ENCODE measurements at regions not wholly inside any gene's neighbourhood (a gene's known extent, or its start where the extent isn't known, plus 50 kb on each side); places are given as distances from the start of the nearest gene placed in this dataset.
A peak's percentile ranks its signal among the peaks of the same experiment; 100 is the strongest.

DNA sequence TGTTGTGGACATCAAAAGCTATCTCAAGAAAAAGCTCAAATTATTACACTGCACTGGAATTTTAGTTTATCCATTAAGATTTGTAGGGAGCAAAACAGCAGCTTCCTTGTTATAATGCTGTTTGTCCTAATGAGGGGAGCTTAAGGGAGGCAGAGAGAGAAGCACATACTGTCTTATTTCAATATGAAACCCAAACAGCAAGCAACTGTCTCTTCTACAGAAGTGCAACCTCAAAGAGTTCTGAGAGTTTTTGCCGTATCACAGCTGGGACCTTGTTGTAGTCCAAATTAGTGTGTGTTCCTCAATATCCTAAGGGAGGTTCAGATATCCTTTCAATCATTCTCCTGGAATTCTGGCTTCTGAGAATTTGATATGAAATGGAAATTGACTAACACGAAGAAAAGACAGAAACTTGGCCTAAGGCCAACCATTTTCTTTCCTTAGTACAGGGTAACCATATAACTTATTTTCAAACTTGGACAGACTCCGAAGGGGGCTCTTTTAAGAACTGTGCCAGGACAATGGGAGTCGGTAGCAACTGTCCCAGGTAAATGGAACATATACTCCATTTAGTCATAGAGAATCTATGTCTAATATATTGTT, 149.3 kb upstream of the CCN2 start:
- no peaks in the 10 kb centered on the region for H3K27me3 ChIP-seq (ENCODE audit: control insufficient read depth, insufficient read depth, low read length)
- H3K4me3 ChIP-seq (ENCODE audit: low read length): no peak overlapping the region
- no peaks in the 10 kb centered on the region for H3K9me3 ChIP-seq (ENCODE audit: control insufficient read depth, low read depth, low read length)
- no peaks in the 10 kb centered on the region for H3K4me1 ChIP-seq (ENCODE audit: control insufficient read depth, insufficient read depth, low read length)
- 100% methylated on average over 1 of the region's 4 CpGs for WGBS (ENCODE audit: insufficient coverage, low lambda C conversion rate)
- no peak overlapping the region for H3K27ac ChIP-seq (ENCODE audit: low read length)
- H3K36me3 ChIP-seq (ENCODE audit: control insufficient read depth, insufficient read depth, low read length): no peaks in the 10 kb centered on the region
- no peak for DNase-seq

DNA sequence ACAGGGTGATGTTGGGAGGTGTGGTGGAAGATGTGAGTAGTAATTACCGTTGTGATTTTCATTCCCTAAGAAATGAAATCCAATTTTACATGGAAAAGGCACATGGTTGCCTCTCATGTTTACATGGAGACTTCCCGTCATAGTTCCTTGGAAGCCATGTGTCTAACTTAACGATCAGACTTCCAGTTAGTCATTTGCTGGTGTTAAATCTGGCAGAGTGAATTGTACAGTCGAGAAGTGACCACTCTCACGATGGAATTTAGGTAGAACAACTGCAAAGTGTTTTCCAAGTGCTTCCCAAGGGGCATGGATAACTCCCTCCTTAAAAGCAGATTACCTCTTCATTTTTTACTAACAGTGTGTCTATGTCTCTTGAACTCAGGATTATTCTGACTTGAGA, 145.8 kb upstream of the CCN2 start:
- H3K4me1 ChIP-seq (ENCODE audit: control insufficient read depth, insufficient read depth, low read length): no peaks in the 10 kb centered on the region
- WGBS (ENCODE audit: insufficient coverage, low lambda C conversion rate): no CpG with 5 or more reads among the region's 5 CpGs
- DNase-seq: no peak
- no peaks in the 10 kb centered on the region for H3K36me3 ChIP-seq (ENCODE audit: control insufficient read depth, insufficient read depth, low read length)
- no peaks in the 10 kb centered on the region for H3K27me3 ChIP-seq (ENCODE audit: control insufficient read depth, insufficient read depth, low read length)
- no peak overlapping the region for H3K27ac ChIP-seq (ENCODE audit: low read length)
- H3K9me3 ChIP-seq (ENCODE audit: control insufficient read depth, low read depth, low read length): no peaks in the 10 kb centered on the region
- H3K4me3 ChIP-seq (ENCODE audit: low read length): no peak overlapping the region

DNA sequence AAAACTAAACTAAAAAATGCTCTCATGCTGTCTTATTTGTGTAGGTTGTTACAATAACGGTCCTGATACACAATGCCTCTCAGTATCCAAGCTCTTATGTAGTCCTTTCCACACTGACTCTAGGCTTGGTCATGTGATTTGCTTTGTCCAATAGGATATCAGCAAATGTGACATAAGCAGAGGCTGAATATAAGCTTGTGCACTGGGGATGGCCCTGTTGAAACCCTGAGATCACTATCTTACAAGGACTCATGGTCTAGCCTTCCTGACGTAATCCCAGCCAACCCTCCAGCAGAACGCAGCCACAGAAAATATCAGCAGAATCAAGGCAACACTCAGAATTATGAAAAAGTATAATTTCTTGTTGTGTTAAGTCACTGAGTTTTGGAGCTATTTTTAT, 145.1 kb upstream of the CCN2 start:
- Histone ChIP-seq H3K27ac (ENCODE audit: low read length) (no peak overlapping the region), H3K4me3 (ENCODE audit: low read length) (no peak overlapping the region), H3K4me1 (ENCODE audit: control insufficient read depth, insufficient read depth, low read length) (no peaks in the 10 kb centered on the region), H3K9me3 (ENCODE audit: control insufficient read depth, low read depth, low read length) (no peaks in the 10 kb centered on the region), H3K36me3 (ENCODE audit: control insufficient read depth, insufficient read depth, low read length) (no peaks in the 10 kb centered on the region), H3K27me3 (ENCODE audit: control insufficient read depth, insufficient read depth, low read length) (no peaks in the 10 kb centered on the region)
- whole genome bisulfite sequencing (ENCODE audit: insufficient coverage, low lambda C conversion rate): no CpG with 5 or more reads among the region's 3 CpGs
- no peak for DNase-seq

DNA sequence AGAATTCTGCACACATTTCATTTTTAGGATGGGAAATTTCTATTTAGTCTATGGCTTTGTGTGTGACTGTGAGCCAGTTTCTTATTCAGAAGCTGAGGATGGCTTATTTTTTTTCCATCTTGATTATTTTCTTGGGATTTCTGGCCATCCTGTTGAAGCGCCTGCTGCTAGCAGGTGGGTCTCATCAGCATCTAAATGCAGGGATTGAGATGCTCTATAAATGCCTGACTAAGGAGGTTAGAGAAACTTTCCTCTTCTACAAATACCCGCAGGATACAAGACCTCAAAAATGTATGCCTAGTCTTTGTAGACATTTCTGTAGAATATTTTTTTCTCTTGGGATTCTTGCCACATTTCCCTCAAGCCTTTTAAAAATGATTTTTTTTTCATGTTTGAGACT, 138.0 kb upstream of the CCN2 start:
- no peak for DNase-seq
- no peak overlapping the region for H3K27ac ChIP-seq (ENCODE audit: low read length)
- H3K27me3 ChIP-seq (ENCODE audit: control insufficient read depth, insufficient read depth, low read length): no peaks in the 10 kb centered on the region
- no peaks in the 10 kb centered on the region for H3K4me1 ChIP-seq (ENCODE audit: control insufficient read depth, insufficient read depth, low read length)
- no peaks in the 10 kb centered on the region for H3K9me3 ChIP-seq (ENCODE audit: control insufficient read depth, low read depth, low read length)
- 100% methylated on average over 1 of the region's 2 CpGs for WGBS (ENCODE audit: insufficient coverage, low lambda C conversion rate)
- H3K36me3 ChIP-seq (ENCODE audit: control insufficient read depth, insufficient read depth, low read length): no peaks in the 10 kb centered on the region
- no peak overlapping the region for H3K4me3 ChIP-seq (ENCODE audit: low read length)

DNA sequence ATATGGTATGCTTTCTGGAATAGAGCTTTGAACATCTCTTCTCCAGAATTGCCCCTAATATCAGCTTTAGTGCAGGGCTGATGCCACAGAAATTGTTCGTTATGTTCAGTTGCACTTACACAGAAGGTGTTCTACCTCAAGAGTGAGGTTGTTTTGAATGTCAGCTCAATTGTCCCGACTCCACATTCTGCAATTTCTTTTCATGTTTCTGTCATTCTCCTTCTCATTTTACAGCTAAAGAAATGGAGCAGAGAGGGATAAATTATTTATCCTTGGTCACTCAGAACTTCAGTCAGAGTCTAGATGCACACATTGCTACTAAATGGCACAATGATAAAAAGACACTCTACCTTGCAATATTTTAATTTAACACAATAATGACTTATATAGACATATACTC, 137.0 kb upstream of the CCN2 start:
- no peak overlapping the region for H3K27ac ChIP-seq (ENCODE audit: low read length)
- H3K36me3 ChIP-seq (ENCODE audit: control insufficient read depth, insufficient read depth, low read length): no peaks in the 10 kb centered on the region
- no peak overlapping the region for H3K4me3 ChIP-seq (ENCODE audit: low read length)
- WGBS (ENCODE audit: insufficient coverage, low lambda C conversion rate): no CpG with 5 or more reads among the region's 2 CpGs
- no peak for DNase-seq
- H3K4me1 ChIP-seq (ENCODE audit: control insufficient read depth, insufficient read depth, low read length): no peaks in the 10 kb centered on the region
- H3K27me3 ChIP-seq (ENCODE audit: control insufficient read depth, insufficient read depth, low read length): no peaks in the 10 kb centered on the region
- no peaks in the 10 kb centered on the region for H3K9me3 ChIP-seq (ENCODE audit: control insufficient read depth, low read depth, low read length)

DNA sequence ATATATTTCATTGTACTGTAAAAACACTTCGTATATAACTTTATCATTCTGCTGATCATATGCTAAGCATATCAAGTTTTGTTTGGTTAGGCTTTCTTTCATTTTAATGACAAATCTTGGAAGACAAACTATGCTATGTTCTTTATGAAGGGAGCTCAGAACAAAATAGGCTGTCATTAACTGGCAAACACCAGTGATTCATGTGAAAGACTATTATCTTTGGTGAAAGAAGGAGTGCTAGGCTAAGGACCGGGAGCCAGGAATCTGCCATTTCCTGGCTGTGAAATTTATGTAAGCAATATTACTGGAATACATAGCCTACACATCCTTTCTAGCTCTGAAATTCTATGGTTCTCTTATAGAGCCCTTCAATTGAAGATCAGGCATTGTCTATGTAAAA, 136.2 kb upstream of the CCN2 start:
- no peaks in the 10 kb centered on the region for H3K9me3 ChIP-seq (ENCODE audit: control insufficient read depth, low read depth, low read length)
- DNase-seq: no peak
- 70% methylated on average over 2 of the region's 2 CpGs for WGBS (ENCODE audit: insufficient coverage, low lambda C conversion rate)
- H3K27me3 ChIP-seq (ENCODE audit: control insufficient read depth, insufficient read depth, low read length): no peaks in the 10 kb centered on the region
- H3K4me3 ChIP-seq (ENCODE audit: low read length): no peak overlapping the region
- no peak overlapping the region for H3K27ac ChIP-seq (ENCODE audit: low read length)
- H3K36me3 ChIP-seq (ENCODE audit: control insufficient read depth, insufficient read depth, low read length): no peaks in the 10 kb centered on the region
- no peaks in the 10 kb centered on the region for H3K4me1 ChIP-seq (ENCODE audit: control insufficient read depth, insufficient read depth, low read length)

DNA sequence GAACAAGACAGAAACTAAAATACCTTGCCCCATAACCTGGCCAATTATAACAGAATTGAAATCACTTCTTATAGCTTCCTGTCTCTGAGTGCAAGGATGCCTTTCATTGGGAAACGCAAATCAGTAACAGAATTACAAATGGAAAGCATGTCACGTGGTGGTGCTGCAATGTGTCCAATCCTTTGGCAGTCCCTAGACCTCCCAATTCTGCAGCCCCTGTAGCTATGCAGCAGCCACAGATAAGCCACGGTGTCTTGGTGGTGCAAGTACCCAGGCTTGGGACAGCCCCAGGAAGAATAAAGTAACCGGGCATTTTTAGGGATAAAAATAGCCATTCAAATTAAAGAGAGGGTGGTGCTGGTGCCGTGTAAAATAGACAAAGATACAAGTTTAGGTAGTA, 134.6 kb upstream of the CCN2 start:
- Histone ChIP-seq H3K36me3 (ENCODE audit: control insufficient read depth, insufficient read depth, low read length) (no peaks in the 10 kb centered on the region), H3K4me1 (ENCODE audit: control insufficient read depth, insufficient read depth, low read length) (no peaks in the 10 kb centered on the region), H3K27ac (ENCODE audit: low read length) (peak overlapping the region; percentile 63), H3K9me3 (ENCODE audit: control insufficient read depth, low read depth, low read length) (no peaks in the 10 kb centered on the region), H3K27me3 (ENCODE audit: control insufficient read depth, insufficient read depth, low read length) (no peaks in the 10 kb centered on the region), H3K4me3 (ENCODE audit: low read length) (no peak overlapping the region)
- DNase-seq: no peak
- WGBS (ENCODE audit: insufficient coverage, low lambda C conversion rate): 93% methylated on average over 3 of the region's 5 CpGs

DNA sequence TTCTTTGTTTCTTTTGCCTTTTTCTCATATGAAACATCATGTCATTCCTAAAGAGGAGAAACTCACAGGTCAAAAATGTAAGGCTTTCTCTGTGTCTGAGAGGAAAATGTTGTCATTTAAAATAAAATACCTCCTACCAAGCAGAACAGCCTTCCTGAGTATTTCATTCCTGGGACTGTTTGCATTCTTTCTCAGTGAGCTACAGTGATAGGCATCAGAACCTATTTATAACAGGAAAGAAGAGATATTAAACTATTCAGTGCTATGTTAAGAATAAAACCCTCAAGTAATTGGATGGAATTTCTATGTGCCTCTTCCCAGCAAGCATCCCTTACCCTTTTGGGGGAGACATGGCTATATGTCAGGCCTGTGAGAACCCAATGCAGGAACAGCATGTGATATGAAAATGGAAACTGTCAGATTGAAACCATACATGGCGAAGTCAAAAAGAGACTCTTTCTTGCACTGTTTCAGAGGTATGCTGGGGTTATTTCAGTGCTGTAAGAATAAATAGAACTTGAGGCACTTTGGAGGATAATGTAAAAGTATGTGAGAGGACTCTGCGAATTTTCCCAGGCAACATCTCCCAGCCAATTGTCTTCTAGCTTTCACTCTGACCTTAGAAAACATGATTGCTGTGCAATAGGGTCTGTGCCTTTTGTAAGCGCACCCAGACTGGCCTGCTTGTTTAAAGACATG, 133.8 kb upstream of the CCN2 start:
- H3K27me3 ChIP-seq (ENCODE audit: control insufficient read depth, insufficient read depth, low read length): no peaks in the 10 kb centered on the region
- WGBS (ENCODE audit: insufficient coverage, low lambda C conversion rate): 60% methylated on average over 1 of the region's 3 CpGs
- H3K9me3 ChIP-seq (ENCODE audit: control insufficient read depth, low read depth, low read length): no peaks in the 10 kb centered on the region
- H3K27ac ChIP-seq (ENCODE audit: low read length): peak overlapping the region; percentile 63
- no peaks in the 10 kb centered on the region for H3K36me3 ChIP-seq (ENCODE audit: control insufficient read depth, insufficient read depth, low read length)
- no peaks in the 10 kb centered on the region for H3K4me1 ChIP-seq (ENCODE audit: control insufficient read depth, insufficient read depth, low read length)
- H3K4me3 ChIP-seq (ENCODE audit: low read length): no peak overlapping the region
- peak; percentile 4 to 31 for DNase-seq

DNA sequence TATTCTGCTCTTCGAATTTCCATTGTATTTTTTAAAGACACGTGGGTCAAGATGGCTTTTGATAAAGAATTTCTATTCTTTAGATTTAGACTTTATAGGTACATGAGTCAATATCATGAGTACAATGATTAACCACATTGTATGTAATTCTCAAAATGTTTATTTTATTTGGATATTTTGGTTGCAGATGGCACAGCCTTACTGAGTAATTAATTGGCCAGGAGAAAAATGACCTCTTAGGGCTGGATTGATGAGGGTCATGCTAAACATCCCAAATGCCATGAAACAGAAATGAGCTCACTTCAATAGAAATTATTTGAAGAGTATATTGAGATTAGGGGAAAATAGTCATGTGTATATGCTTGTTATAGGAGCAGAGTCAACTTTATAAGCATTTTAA, 131.2 kb upstream of the CCN2 start:
- DNase-seq: no peak
- Histone ChIP-seq H3K27me3 (ENCODE audit: control insufficient read depth, insufficient read depth, low read length) (no peaks in the 10 kb centered on the region), H3K9me3 (ENCODE audit: control insufficient read depth, low read depth, low read length) (no peaks in the 10 kb centered on the region), H3K27ac (ENCODE audit: low read length) (no peak overlapping the region), H3K4me3 (ENCODE audit: low read length) (no peak overlapping the region), H3K36me3 (ENCODE audit: control insufficient read depth, insufficient read depth, low read length) (no peaks in the 10 kb centered on the region), H3K4me1 (ENCODE audit: control insufficient read depth, insufficient read depth, low read length) (no peaks in the 10 kb centered on the region)
- WGBS (ENCODE audit: insufficient coverage, low lambda C conversion rate): no CpG with 5 or more reads among the region's 2 CpGs

DNA sequence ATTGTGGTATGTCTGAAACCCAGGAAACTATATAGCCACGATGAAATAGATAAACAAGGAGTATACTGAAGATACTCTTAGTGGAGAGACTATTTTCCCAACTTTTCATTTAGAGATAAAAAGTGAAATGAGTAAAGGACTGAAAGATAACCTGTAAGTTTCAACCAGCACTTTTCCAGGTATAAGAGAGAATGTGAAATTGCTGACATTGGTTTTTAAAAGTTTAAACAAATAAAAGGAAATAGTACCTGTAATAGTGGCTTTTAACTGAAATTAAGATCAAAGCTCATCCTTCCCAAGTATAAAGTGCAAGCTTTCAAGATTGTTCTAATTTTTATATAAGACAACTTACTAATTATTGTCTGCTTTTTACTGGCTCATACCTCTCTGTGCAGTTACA, 130.2 kb upstream of the CCN2 start:
- H3K4me3 ChIP-seq (ENCODE audit: low read length): no peak overlapping the region
- WGBS (ENCODE audit: insufficient coverage, low lambda C conversion rate): no CpG with 5 or more reads among the region's 1 CpG
- DNase-seq: no peak
- H3K27ac ChIP-seq (ENCODE audit: low read length): no peak overlapping the region
- H3K27me3 ChIP-seq (ENCODE audit: control insufficient read depth, insufficient read depth, low read length): no peaks in the 10 kb centered on the region
- no peaks in the 10 kb centered on the region for H3K36me3 ChIP-seq (ENCODE audit: control insufficient read depth, insufficient read depth, low read length)
- H3K4me1 ChIP-seq (ENCODE audit: control insufficient read depth, insufficient read depth, low read length): no peaks in the 10 kb centered on the region
- H3K9me3 ChIP-seq (ENCODE audit: control insufficient read depth, low read depth, low read length): no peaks in the 10 kb centered on the region

DNA sequence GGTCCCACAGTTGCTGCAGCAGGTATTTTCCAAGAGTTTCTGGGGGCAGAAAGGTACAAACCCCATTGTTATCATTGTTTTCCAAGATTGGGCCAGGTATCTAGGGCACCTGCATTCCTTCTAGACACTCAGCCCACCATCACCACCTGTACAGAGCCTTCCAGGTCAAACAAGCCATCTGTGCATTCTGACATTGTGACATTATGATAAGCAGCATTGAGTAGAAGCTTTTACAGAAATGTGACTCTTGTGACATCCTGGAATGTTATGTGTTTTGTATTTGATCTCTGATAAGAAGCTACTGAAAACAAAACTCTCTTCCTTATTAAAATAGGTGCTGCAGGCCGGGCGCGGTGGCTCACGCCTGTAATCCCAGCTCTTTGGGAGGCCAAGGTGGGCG, 128.1 kb upstream of the CCN2 start:
- Histone ChIP-seq H3K36me3 (ENCODE audit: control insufficient read depth, insufficient read depth, low read length) (no peaks in the 10 kb centered on the region), H3K9me3 (ENCODE audit: control insufficient read depth, low read depth, low read length) (no peaks in the 10 kb centered on the region), H3K4me1 (ENCODE audit: control insufficient read depth, insufficient read depth, low read length) (no peaks in the 10 kb centered on the region), H3K27ac (ENCODE audit: low read length) (no peak overlapping the region), H3K27me3 (ENCODE audit: control insufficient read depth, insufficient read depth, low read length) (no peaks in the 10 kb centered on the region), H3K4me3 (ENCODE audit: low read length) (no peak overlapping the region)
- no CpG with 5 or more reads among the region's 5 CpGs for WGBS (ENCODE audit: insufficient coverage, low lambda C conversion rate)
- no peak for DNase-seq

Data from large intestine (tissue), 3 donors.